ENCODE measurements at regions not wholly inside any gene's neighbourhood (a gene's known extent, or its start where the extent isn't known, plus 50 kb on each side); places are given as distances from the start of the nearest gene placed in this dataset.
"Not testable (repeated sequence)": the region's sequence is repeated elsewhere in the genome, so short reads cannot be mapped to it uniquely, and the experiment has no call there.

- no peak for DNase-seq
These were observed 80.8 kb upstream of the CNEP1R1 start for GRCh38 chr16:49944221-49944620.

- DNase-seq: no peak
These were observed 76.9 kb upstream of the CNEP1R1 start for GRCh38 chr16:49947907-49948678.

- DNase-seq: no peak
These were observed 73.3 kb upstream of the CNEP1R1 start for GRCh38 chr16:49951574-49952195.

DNA sequence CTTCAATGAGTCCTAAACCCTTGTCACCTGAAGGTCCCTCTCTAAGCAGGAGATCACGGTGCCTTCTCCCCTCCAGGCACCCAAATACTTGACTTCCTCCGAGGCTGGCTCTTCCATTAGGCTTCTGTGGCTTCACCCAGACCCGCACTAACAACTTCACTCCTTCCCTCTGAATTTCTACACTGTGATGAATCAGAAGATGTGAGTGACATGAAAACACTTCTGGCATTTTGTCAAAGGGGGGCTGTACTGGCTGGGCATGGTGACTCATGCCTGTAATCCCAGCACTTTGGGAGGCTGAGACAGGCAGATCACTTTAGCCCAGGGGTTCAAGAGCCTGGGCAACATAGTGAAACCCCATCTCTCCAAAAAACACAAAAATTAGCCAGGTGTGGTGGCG is 72.6 kb upstream of the CNEP1R1 start:
- no peak for DNase-seq

- DNase-seq: no peak
These were observed 71.9 kb upstream of the CNEP1R1 start for GRCh38 chr16:49953090-49953489.

- no peak for DNase-seq
These were observed 69.2 kb upstream of the CNEP1R1 start for GRCh38 chr16:49955858-49956257.

DNA sequence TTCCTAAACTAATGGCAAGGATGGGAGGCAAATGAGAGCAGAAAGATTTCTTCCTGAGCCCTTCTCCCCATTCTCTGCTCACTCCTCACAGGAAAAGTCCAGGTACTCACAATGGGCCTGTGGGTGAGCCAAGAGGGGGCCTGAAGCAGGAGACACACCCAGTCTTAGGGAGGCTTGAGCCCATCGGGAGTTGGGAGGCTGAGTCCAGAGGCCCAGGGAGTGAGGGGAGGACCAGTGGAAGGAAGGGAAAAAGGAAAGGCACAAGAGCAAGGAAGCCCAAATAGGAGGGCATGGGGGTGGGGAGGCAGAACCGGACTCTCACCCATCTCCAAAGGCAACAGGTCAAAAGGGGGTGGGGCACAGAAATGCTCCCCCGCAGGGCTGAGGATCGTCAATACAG is 68.1 kb upstream of the CNEP1R1 start:
- DNase-seq: no peak

- DNase-seq: no peak
These were observed 66.6 kb upstream of the CNEP1R1 start for GRCh38 chr16:49958448-49958847.

DNA sequence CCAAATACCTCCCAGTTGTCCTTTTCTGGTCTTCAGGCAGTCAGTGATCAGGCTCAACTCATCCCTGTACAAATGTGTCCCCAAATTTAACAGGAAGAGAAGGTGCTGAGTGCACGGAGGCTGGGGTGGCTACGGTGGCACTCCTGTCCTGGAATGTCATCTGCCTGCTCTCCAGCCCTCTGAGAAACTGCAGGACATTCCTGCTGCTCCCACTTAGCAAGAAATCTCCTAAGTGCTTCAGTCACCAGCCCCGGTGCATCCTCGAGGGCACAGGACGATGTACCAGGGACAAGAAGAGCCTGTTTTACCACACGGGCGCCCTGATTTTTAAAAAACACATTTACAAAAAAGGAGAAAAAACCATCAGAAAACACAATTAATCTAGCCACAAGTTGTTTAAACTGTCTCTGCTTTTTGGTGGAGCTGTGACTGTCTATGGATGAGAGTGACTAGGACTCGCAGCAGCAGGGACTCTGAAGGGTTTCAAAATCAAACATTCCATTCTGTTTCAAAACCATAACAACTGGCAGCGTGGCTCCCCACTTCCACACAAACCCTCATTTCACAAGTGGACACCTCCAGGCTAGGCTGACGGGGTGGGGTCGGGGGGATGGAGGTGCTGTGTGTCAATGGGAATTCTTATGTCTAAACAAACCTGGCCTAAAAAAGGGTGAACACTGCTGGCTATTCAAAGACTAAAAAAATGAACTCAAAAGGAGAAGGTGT is 65.3 kb upstream of the CNEP1R1 start:
- no peak for DNase-seq

GRCh38 chr16:49961089-49961488 is 63.9 kb upstream of the CNEP1R1 start:
- no peak for DNase-seq

DNA sequence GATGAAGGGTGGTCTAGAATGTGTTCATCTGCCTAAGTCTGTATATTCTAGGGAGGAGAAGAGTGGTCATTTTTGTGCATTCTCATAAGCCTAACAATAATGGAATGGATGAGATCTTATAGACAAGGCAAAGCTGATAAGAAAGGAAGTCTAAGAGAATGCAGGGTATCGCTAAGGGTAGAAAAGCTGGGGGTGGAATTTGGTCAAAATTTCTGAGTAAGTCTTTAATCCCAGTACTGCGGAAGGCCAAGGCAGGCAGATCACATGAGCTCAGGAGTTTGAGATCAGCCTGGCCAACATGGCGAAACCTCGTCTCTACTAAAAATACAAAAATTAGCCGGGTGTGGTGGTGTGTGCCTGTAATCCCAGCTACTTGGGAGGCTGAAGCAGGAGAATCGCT is 62.5 kb upstream of the CNEP1R1 start:
- not testable (repeated sequence) for DNase-seq

DNA sequence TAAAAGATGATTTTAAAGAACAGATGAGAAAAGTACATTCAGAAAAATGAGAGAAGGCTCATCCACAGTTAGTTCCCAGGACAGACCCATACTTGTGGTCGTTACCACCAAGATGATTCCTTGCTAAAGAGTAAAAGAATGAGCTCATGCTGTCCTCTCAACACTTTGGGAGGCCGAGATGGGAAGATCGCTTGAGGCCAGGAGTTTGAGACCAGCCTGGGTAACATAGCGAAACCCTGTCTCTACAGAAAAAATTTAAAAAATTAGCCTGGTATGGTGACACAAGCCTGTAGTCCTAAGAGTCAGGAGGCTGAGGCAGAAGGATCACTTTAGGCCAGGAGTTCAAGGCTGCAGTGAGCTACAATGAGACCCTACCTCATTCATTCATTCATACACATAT is 60.7 kb upstream of the CNEP1R1 start:
- DNase-seq: no peak

GRCh38 chr16:49964973-49965372 is 60.1 kb upstream of the CNEP1R1 start:
- DNase-seq: no peak

DNA sequence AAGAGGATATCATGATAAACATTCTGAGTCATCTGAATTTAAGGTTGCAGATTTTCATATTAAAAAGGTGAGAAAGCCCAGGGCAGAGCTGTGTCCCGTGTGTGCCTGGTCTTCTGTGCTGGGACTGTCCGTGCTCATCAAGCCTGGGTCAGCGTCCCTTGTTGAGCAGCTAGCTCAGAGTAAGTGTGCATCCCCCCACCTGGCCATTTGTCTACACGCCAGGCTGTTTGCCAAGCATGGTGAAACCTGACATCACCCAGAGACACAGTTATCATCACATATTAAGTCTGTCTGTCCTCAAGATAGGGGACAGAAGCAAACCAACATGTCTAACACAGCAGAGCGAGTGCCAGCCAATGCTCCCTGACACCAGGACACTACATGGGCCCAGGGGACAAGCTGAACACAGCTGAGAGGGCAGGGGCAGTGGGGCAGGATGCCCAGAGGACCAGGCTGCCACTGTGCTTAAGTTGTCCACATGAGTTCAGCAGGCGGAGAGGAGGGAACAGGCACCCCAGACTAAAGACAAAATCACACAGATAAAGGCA is 57.9 kb upstream of the CNEP1R1 start:
- DNase-seq: no peak

DNA sequence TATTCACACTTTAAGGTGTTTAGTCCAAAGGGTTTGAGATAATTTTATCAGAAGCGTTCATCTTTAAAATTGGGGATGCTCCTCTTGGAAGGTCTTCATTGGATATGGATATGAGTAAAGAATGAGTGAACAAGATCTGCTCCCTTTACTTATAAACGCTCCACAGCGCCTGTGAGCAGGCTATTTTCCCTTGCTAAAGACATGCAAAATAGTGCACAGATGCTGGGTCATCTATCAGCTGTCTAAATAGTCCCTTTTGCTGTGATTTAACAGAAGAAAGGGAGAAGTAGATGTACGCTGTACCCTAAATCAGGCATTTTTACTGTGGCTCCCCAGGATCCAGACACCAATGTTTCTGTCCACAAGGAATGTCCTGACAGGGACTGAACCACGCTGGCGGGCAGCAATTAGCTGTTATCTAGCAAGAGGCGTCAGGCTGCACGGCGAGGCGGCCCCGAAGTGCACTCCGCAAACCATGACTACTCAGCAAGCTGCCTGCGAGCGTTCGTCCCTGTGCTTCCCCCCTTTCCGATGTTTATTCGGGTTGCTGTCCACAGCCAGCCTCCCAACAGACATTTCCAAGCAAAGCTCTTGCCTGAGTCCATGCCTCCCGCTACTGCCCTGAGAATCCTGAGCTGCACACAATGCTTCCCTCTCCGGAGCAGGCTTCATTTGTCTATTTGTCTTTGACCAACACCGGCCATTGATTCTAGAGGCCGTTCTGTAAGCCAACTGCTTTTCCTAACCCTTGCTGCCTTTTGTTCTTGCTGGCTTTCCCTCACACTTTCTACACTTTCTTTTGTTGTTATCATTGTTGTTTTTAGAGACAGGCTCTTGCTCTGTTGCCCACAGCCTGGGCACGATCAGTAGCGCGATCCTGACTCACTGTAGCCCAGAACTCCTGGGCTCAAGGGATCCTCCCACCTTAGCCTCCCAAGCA is 55.7 kb upstream of the CNEP1R1 start:
- DNase-seq: no peak

- DNase-seq: no peak
These were observed 54.1 kb upstream of the CNEP1R1 start for GRCh38 chr16:49970797-49971431.

DNA sequence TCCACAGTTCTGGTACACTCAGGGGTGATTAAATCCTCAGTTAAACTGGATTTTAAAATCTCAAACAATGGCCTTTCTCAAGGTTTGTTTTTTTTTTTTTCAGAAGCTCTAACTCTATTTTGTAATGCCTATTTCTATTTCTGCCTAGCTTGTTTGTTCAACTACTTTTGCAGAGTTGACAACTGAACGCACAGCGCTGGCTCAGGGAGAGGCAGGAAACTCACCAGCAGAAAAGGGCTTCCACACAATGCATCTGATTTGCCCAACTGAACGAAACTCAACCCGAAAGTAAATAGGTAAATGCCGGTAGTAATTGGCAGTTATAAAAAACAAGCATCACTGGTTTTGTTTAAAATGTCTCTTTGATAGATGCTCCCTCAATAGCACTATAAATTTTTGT is 52.7 kb upstream of the CNEP1R1 start:
- no peak for DNase-seq

- no peak for DNase-seq
These were observed 52.1 kb upstream of the CNEP1R1 start for GRCh38 chr16:49972961-49973360.

Measured in stimulated activated CD4-positive, alpha-beta T cell treated with anti-CD3 and anti-CD28 coated beads, Interleukin-1b, Interleukin-23, amount 100 ng/mL, for 48 hours (primary cell).